ENCODE measurements at regions not wholly inside any gene's neighbourhood (a gene's known extent, or its start where the extent isn't known, plus 50 kb on each side); places are given as distances from the start of the nearest gene placed in this dataset.

- TF ChIP-seq, protein P1, sequence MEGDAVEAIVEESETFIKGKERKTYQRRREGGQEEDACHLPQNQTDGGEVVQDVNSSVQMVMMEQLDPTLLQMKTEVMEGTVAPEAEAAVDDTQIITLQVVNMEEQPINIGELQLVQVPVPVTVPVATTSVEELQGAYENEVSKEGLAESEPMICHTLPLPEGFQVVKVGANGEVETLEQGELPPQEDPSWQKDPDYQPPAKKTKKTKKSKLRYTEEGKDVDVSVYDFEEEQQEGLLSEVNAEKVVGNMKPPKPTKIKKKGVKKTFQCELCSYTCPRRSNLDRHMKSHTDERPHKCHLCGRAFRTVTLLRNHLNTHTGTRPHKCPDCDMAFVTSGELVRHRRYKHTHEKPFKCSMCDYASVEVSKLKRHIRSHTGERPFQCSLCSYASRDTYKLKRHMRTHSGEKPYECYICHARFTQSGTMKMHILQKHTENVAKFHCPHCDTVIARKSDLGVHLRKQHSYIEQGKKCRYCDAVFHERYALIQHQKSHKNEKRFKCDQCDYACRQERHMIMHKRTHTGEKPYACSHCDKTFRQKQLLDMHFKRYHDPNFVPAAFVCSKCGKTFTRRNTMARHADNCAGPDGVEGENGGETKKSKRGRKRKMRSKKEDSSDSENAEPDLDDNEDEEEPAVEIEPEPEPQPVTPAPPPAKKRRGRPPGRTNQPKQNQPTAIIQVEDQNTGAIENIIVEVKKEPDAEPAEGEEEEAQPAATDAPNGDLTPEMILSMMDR (IDR thresholded peaks at IDR 0.05; ENCODE audit: low read depth, low read length, poor library complexity, severe bottlenecking), result no peak
- TF ChIP-seq EZH2phosphoT487 (IDR thresholded peaks at IDR 0.05; ENCODE audit: borderline replicate concordance, low read length), result no peak
Measured at GRCh38 chr12:60196366-60196765, 600.5 kb downstream of the SLC16A7 start.

Measured in DOHH2 (cell line).